ENCODE measurements at regions not wholly inside any gene's neighbourhood (a gene's known extent, or its start where the extent isn't known, plus 50 kb on each side); places are given as distances from the start of the nearest gene placed in this dataset.

- Mint-ChIP-seq H3K4me3 (no peak overlapping the region), H3K27ac (no peak overlapping the region), H3K4me1 (ENCODE audit: low read depth) (no peaks in the 10 kb centered on the region), H3K27me3 (no peaks in the 10 kb centered on the region), H3K36me3 (ENCODE audit: low read depth) (no peaks in the 10 kb centered on the region), H3K9me3 (peaks cover 6% of the 10 kb centered on the region)
- Histone ChIP-seq H3K27ac (ENCODE audit: low read depth in 1 of 2, low read length in 2 of 2) (no peak overlapping the region), H3K4me1 (ENCODE audit: insufficient read depth, low read length) (no peaks in the 10 kb centered on the region), H3K4me3 (ENCODE audit: low read length) (no peak overlapping the region), H3K27me3 (ENCODE audit: control insufficient read depth in 1 of 2, insufficient read depth in 2 of 2, low read length in 2 of 2) (no peaks in the 10 kb centered on the region), H3K36me3 (ENCODE audit: insufficient read depth, low read length) (no peaks in the 10 kb centered on the region), H3K9me3 (ENCODE audit: control insufficient read depth in 1 of 2, insufficient read depth in 1 of 2, low read length in 2 of 2) (peaks cover 4 to 7% of the 10 kb centered on the region in 2 experiments)
- TF ChIP-seq, protein P1, sequence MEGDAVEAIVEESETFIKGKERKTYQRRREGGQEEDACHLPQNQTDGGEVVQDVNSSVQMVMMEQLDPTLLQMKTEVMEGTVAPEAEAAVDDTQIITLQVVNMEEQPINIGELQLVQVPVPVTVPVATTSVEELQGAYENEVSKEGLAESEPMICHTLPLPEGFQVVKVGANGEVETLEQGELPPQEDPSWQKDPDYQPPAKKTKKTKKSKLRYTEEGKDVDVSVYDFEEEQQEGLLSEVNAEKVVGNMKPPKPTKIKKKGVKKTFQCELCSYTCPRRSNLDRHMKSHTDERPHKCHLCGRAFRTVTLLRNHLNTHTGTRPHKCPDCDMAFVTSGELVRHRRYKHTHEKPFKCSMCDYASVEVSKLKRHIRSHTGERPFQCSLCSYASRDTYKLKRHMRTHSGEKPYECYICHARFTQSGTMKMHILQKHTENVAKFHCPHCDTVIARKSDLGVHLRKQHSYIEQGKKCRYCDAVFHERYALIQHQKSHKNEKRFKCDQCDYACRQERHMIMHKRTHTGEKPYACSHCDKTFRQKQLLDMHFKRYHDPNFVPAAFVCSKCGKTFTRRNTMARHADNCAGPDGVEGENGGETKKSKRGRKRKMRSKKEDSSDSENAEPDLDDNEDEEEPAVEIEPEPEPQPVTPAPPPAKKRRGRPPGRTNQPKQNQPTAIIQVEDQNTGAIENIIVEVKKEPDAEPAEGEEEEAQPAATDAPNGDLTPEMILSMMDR (IDR thresholded peaks at IDR 0.05): no peak
- ChIA-PET CTCF (no interaction called here), POLR2A (no interaction called here)
- intact Hi-C loops (cut with DNase I, micrococcal nuclease): no loop called here
- ATAC-seq (ENCODE audit: poor library complexity) (no peak), DNase-seq (no peak)
These were observed 166.1 kb downstream of the MARCHF11 start for GRCh38 chr5:16013334-16014065.

GRCh38 chr5:16009256-16009655, 170.3 kb downstream of the MARCHF11 start:
- H3K9me3 ChIP-seq (ENCODE audit: control insufficient read depth in 1 of 2, insufficient read depth in 1 of 2, low read length in 2 of 2): peaks cover 4 to 10% of the 10 kb centered on the region in 2 experiments
- ATAC-seq (ENCODE audit: poor library complexity) (no peak), DNase-seq (no peak)
- TF ChIP-seq, protein P1 (IDR thresholded peaks at IDR 0.05): no peak
- CTCF ChIA-PET: interaction anchor here (0.9 kb wide), 1 partner anchor 13 kb away, joined by 3 read pairs; no protein-coding TSS in a partner anchor
- H3K27ac ChIP-seq (ENCODE audit: low read depth in 1 of 2, low read length in 2 of 2): no peak overlapping the region
- H3K27me3 Mint-ChIP-seq: no peaks in the 10 kb centered on the region
- H3K27ac Mint-ChIP-seq: no peak overlapping the region
- no peak overlapping the region for H3K4me3 Mint-ChIP-seq
- H3K27me3 ChIP-seq (ENCODE audit: control insufficient read depth in 1 of 2, insufficient read depth in 2 of 2, low read length in 2 of 2): no peaks in the 10 kb centered on the region
- POLR2A ChIA-PET: no interaction called here
- no peaks in the 10 kb centered on the region for H3K4me1 ChIP-seq (ENCODE audit: insufficient read depth, low read length)
- H3K36me3 Mint-ChIP-seq (ENCODE audit: low read depth): no peaks in the 10 kb centered on the region
- H3K36me3 ChIP-seq (ENCODE audit: insufficient read depth, low read length): no peaks in the 10 kb centered on the region
- peaks cover 6% of the 10 kb centered on the region for H3K9me3 Mint-ChIP-seq
- H3K4me3 ChIP-seq (ENCODE audit: low read length): no peak overlapping the region
- H3K4me1 Mint-ChIP-seq (ENCODE audit: low read depth): no peaks in the 10 kb centered on the region
- intact Hi-C loops (cut with DNase I, micrococcal nuclease): no loop called here

DNA sequence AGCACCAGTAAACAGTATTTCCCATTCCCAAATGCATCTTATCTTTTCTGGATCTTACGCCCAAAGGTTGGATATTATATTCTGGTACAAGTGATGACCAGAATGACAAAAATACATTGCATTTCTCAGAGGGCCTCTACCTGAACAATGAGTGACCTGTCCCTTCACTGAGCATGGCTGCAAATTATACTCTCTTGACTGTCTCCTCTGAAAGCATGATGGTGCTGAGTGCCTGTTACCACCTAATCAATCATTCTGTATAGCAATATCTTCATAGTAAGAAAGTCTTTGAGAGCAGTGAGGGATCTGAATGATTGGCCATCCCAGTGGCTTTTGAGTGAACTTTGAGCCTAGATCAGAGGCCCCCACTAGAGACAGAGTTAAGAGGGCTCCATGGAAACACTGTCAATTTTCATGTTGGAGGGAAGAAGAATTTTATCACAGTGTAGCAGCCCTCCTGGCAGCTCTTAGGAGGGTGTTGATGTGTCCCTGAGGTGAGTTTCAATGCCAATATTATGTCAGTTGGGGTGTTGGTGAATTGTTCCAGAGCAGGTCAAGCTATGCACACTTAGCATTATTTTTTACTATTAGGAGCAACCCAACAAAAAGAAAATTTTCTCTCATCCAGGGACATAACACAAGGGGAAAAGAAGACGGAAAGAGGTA, 171.7 kb downstream of the MARCHF11 start:
- H3K4me3 Mint-ChIP-seq: no peak overlapping the region
- POLR2A ChIA-PET: no interaction called here

More for the DNA sequence above, 171.7 kb downstream of the MARCHF11 start:
- DNase-seq: no peak
- intact Hi-C loops (cut with DNase I, micrococcal nuclease): no loop called here
- Histone ChIP-seq H3K36me3 (ENCODE audit: insufficient read depth, low read length) (no peaks in the 10 kb centered on the region), H3K9me3 (ENCODE audit: control insufficient read depth in 1 of 2, insufficient read depth in 1 of 2, low read length in 2 of 2) (peaks cover 4 to 10% of the 10 kb centered on the region in 2 experiments), H3K4me3 (ENCODE audit: low read length) (no peak overlapping the region), H3K27ac (ENCODE audit: low read depth in 1 of 2, low read length in 2 of 2) (no peak overlapping the region), H3K4me1 (ENCODE audit: insufficient read depth, low read length) (no peaks in the 10 kb centered on the region), H3K27me3 (ENCODE audit: control insufficient read depth in 1 of 2, insufficient read depth in 2 of 2, low read length in 2 of 2) (no peaks in the 10 kb centered on the region)
- Mint-ChIP-seq H3K27ac (no peak overlapping the region), H3K4me1 (ENCODE audit: low read depth) (no peaks in the 10 kb centered on the region), H3K9me3 (peaks cover 9% of the 10 kb centered on the region), H3K27me3 (no peaks in the 10 kb centered on the region), H3K36me3 (ENCODE audit: low read depth) (no peaks in the 10 kb centered on the region)
- TF ChIP-seq, protein P1 (IDR thresholded peaks at IDR 0.05): no peak
- CTCF ChIA-PET: no interaction called here
- no peak for ATAC-seq (ENCODE audit: poor library complexity)

Data from CD4-positive, alpha-beta T cell (primary cell).